Stomach smooth muscle (tissue), 2 donors: ENCODE measurements at regions not wholly inside any gene's neighbourhood (a gene's known extent, or its start where the extent isn't known, plus 50 kb on each side); places are given as distances from the start of the nearest gene placed in this dataset.
"Not testable (repeated sequence)": the region's sequence is repeated elsewhere in the genome, so short reads cannot be mapped to it uniquely, and the experiment has no call there.

Source experiments
- H3K27ac ChIP-seq: one replicate; pipeline ENCODE4 v1.7.0; 2013; ENCODE audit warnings: mild to moderate bottlenecking, low read length, inconsistent platforms
- H3K27me3 ChIP-seq, 2 donors: one replicate each; pipeline ENCODE4 v1.7.0; 2013; ENCODE audit warnings: low read length in 2 of 2; ENCODE audit not compliant: insufficient read depth in 2 of 2, control insufficient read depth in 1 of 2
- H3K36me3 ChIP-seq, 2 donors: one replicate each; pipeline ENCODE4 v1.7.0; 2013; ENCODE audit warnings: low read length in 2 of 2; ENCODE audit not compliant: control insufficient read depth in 2 of 2, insufficient read depth in 2 of 2
- H3K4me1 ChIP-seq: one replicate; pipeline ENCODE4 v1.7.0; 2013; ENCODE audit warnings: low read length; ENCODE audit not compliant: control insufficient read depth, insufficient read depth
- H3K4me3 ChIP-seq, 2 donors: one replicate each; pipeline ENCODE4 v1.7.0; 2013; ENCODE audit warnings: low read length in 2 of 2
- H3K9ac ChIP-seq, 2 donors: one replicate each; pipeline ENCODE4 v1.7.0; 2013; ENCODE audit warnings: low read length in 2 of 2, mild to moderate bottlenecking in 1 of 2
- H3K9me3 ChIP-seq, 2 donors: one replicate each; pipeline ENCODE4 v1.7.0; 2013; ENCODE audit warnings: low read length in 2 of 2; ENCODE audit not compliant: control insufficient read depth in 2 of 2
- donor health status: healthy.
- donor health status: Pancreatic carcinoma.

DNA sequence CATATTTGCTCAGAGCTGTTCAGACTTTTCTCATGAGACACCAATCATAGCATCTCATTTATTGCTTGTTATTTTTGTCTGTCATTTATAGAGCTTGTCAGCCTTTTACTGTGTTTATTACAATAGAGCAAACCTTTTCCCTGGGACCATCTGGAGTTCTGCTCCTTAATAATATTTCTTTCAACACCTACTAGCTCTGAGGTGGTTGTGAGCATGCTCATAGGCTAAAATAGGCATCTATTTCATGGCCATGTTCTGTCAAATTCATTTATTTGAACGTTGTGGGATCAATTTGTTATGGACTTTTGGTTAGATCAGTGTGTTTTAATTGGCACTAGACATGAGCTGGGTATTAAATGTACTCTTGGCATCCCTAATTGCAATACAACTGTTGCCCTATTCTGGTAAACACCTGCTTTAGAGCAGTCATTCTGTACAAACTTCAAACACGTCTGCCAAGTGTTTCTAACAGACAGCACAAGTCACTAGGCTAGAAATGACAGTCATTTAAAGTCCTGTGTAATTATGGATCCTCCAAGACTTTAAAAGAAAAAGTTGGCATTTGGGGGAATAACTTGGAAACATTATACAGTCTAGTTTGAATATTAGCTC, 766.3 kb downstream of the ZNF385D start:
- Histone ChIP-seq H3K9ac (no peak overlapping the region), H3K4me3 (no peak overlapping the region), H3K9me3 (no peaks in the 10 kb centered on the region), H3K27me3 (no peaks in the 10 kb centered on the region), H3K27ac (no peak overlapping the region), H3K36me3 (no peaks in the 10 kb centered on the region), H3K4me1 (no peaks in the 10 kb centered on the region)

GRCh38 chr3:20975188-20975651, 775.8 kb downstream of the ZNF385D start:
- Histone ChIP-seq H3K36me3 (no peaks in the 10 kb centered on the region), H3K9ac (no peak overlapping the region), H3K4me3 (no peak overlapping the region), H3K27me3 (no peaks in the 10 kb centered on the region), H3K27ac (no peak overlapping the region), H3K4me1 (no peaks in the 10 kb centered on the region), H3K9me3 (no peaks in the 10 kb centered on the region)

GRCh38 chr3:20974396-20974795, 776.6 kb downstream of the ZNF385D start:
- Histone ChIP-seq H3K9me3 (no peaks in the 10 kb centered on the region), H3K4me1 (no peaks in the 10 kb centered on the region), H3K9ac (no peak overlapping the region), H3K27me3 (no peaks in the 10 kb centered on the region), H3K27ac (no peak overlapping the region), H3K36me3 (no peaks in the 10 kb centered on the region), H3K4me3 (no peak overlapping the region)

DNA sequence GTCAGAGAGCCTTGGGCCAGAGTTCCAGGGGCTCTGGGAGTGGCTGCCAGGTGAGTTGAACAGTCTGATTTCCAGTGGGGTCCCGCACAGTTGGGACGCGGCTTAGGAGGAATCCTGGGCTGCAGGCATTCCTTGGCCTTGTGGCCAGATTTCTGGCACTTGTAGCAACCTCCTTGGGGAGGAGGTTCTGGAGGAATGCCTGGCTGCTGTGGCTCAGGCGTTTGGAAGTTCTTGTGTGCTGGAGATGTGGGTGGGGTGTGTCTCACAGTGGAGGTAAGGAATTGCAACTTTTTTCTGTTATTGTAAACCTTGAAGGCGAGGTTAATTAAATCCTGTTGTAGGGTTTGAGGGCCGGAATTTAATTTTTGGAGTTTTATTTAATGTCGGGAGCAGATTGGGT, 780.2 kb downstream of the ZNF385D start:
- H3K27ac ChIP-seq, H3K4me3 ChIP-seq, H3K9ac ChIP-seq, H3K4me1 ChIP-seq, H3K36me3 ChIP-seq, H3K27me3 ChIP-seq, H3K9me3 ChIP-seq: not testable (repeated sequence)

DNA sequence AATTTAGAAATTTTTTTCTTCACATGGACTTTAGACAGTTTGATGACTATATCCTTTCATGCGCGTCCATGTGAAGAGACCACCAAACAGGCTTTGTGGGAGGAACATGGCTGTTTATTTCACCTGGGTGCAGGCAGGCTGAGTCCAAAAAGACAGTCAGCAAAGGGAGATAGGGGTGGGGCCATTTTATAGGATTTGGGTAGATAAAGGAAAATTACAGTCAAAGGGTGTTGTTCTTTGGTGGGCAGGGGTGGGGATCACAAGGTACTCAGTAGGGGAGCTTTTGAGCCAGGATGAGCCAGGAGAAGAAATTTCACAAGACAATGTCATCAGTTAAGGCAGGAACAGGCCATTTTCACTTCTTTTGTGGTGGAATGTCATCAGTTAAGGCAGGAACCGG, 781.5 kb upstream of the SGO1 start:
- H3K27me3 ChIP-seq, H3K27ac ChIP-seq, H3K9me3 ChIP-seq, H3K36me3 ChIP-seq, H3K4me3 ChIP-seq, H3K4me1 ChIP-seq, H3K9ac ChIP-seq: not testable (repeated sequence)

- Histone ChIP-seq H3K27me3 (no peaks in the 10 kb centered on the region), H3K4me1 (no peaks in the 10 kb centered on the region), H3K9me3 (no peaks in the 10 kb centered on the region), H3K27ac (no peak overlapping the region), H3K4me3 (no peak overlapping the region), H3K9ac (no peak overlapping the region), H3K36me3 (no peaks in the 10 kb centered on the region)
Observed at GRCh38 chr3:20958161-20958560, 772.2 kb upstream of the SGO1 start.

GRCh38 chr3:20945892-20946291, 759.9 kb upstream of the SGO1 start:
- Histone ChIP-seq H3K4me3 (no peak overlapping the region), H3K36me3 (no peaks in the 10 kb centered on the region), H3K4me1 (no peaks in the 10 kb centered on the region), H3K9me3 (no peaks in the 10 kb centered on the region), H3K27ac (no peak overlapping the region), H3K9ac (no peak overlapping the region), H3K27me3 (no peaks in the 10 kb centered on the region)

DNA sequence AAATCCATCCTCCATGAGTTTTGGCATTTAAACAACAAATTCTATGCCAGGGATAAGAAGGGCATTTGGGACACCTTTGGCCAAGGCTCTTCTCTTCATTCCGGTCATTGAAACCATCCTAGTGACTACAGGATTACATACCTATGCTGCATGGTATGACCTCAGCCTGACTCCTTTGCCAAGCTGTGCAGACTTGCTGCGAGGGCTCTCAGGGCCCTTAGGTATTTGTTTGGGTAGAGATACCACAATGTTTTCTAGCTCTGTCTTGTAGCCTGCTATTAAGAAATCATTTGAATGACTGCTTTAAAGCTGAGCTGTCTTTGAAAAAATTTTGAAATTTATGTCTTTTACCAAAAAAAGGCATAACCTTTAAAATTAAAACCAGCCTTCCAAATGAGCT, 749.8 kb upstream of the SGO1 start:
- Histone ChIP-seq H3K27ac (no peak overlapping the region), H3K4me3 (no peak overlapping the region), H3K4me1 (no peaks in the 10 kb centered on the region), H3K9me3 (peaks cover 0 to 2% of the 10 kb centered on the region in 2 donors), H3K36me3 (no peaks in the 10 kb centered on the region), H3K27me3 (no peaks in the 10 kb centered on the region), H3K9ac (no peak overlapping the region)

GRCh38 chr3:20931834-20932233, 745.8 kb upstream of the SGO1 start:
- H3K36me3 ChIP-seq = no peaks in the 10 kb centered on the region
- peaks cover 0 to 2% of the 10 kb centered on the region in 2 donors for H3K9me3 ChIP-seq
- H3K4me3 ChIP-seq = no peak overlapping the region
- no peaks in the 10 kb centered on the region for H3K27me3 ChIP-seq
- no peak overlapping the region for H3K9ac ChIP-seq
- no peaks in the 10 kb centered on the region for H3K4me1 ChIP-seq
- no peak overlapping the region for H3K27ac ChIP-seq

DNA sequence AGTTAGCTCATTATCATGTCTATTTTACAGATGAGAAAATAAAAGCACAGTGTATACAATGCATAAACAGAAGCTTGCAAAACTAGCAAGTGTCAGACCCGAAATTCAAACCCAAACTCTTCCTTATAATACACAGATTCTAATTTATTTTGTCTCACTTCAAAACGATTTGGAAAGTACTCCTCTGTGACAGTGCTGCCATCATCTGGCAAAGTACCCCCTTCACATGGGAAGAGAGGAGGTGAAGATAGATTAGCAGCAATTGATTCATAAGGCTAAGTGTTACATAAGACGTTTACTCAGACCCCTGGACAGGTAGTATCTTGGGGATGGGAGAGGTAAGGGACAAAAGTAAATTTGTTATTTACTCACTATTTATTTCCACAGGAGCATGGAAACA, 744.0 kb upstream of the SGO1 start:
- no peak overlapping the region for H3K4me3 ChIP-seq
- no peak overlapping the region for H3K9ac ChIP-seq
- no peaks in the 10 kb centered on the region for H3K27me3 ChIP-seq
- H3K36me3 ChIP-seq = no peaks in the 10 kb centered on the region
- H3K27ac ChIP-seq = no peak overlapping the region
- H3K9me3 ChIP-seq = peaks cover 0 to 2% of the 10 kb centered on the region in 2 donors
- H3K4me1 ChIP-seq = no peaks in the 10 kb centered on the region

DNA sequence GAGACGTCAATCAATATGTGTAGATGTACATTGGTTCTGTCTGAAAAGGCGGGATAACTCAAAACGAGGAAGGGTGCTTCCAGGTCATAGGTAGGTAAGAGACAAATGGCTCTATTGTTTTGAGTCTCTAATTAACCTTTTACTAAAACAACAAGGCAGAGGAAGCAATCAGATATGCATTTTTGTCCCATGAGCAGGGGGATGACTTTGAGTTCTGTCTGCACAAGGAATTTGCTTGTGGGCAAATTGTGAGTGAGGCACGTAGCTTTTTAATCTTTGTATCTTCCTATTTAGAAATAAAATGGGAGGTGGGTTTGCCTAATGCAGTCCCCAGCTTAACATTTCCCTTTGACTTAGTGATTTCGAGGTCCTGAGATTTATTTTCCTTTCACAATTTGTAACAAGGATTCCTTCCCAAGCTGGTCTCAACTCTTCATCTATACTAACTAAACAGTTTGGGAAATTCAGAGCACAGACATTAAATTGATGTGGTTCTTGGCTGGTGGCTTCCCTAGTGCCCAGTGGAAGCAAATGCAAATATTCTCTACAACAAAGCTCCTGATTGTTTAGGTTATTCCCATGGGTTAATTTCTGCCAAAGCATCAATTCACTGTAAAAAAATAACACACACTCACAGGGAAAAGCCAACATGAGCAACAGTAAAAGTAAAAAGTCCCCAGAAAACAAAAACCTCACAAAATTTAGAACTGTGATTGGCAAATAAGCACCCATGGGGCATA, 738.8 kb upstream of the SGO1 start:
- Histone ChIP-seq H3K4me1 (no peaks in the 10 kb centered on the region), H3K4me3 (no peak overlapping the region), H3K27ac (no peak overlapping the region), H3K9me3 (no peaks in the 10 kb centered on the region), H3K27me3 (no peaks in the 10 kb centered on the region), H3K9ac (no peak overlapping the region), H3K36me3 (no peaks in the 10 kb centered on the region)
